GM23248 (cell line): ENCODE measurements at regions not wholly inside any gene's neighbourhood (a gene's known extent, or its start where the extent isn't known, plus 50 kb on each side); places are given as distances from the start of the nearest gene placed in this dataset.

ENCODE experiments used
- EZH2 ChIP-seq: fragments of 200-600 bp; sonication (generic); IDR thresholded peaks from 2 replicates; pipeline ENCODE4 v1.6.1; 2018; ENCODE audit warnings: antibody characterized with exemption, mild to moderate bottlenecking; ENCODE audit not compliant: insufficient read depth, poor library complexity, severe bottlenecking
- EZH2phosphoT487 ChIP-seq: fragments of 200-600 bp; sonication (generic); IDR thresholded peaks from 2 replicates; pipeline ENCODE4 v1.6.1; 2018; ENCODE audit warnings: antibody characterized with exemption, moderate library complexity, mild to moderate bottlenecking, low read depth; ENCODE audit not compliant: insufficient read depth

- TF ChIP-seq EZH2: no peak
- no peak for TF ChIP-seq EZH2phosphoT487
Observed at GRCh38 chr7:133155642-133156041, 73.8 kb upstream of the CHCHD3 start.
